HepG2 (cell line): ENCODE measurements at regions not wholly inside any gene's neighbourhood (a gene's known extent, or its start where the extent isn't known, plus 50 kb on each side); places are given as distances from the start of the nearest gene placed in this dataset.

ENCODE experiments used
- NR1H2 ChIP-seq: sonication (generic); formaldehyde crosslinking; IDR thresholded peaks from 2 replicates; pipeline ENCODE4 v1.8.1; 2022; ENCODE audit warnings: low read depth, missing genetic modification reagents, borderline replicate concordance
- PHF20 ChIP-seq: sonication (generic); formaldehyde crosslinking; IDR thresholded peaks from 2 replicates; pipeline ENCODE4 v1.5.0; 2020; ENCODE audit warnings: mild to moderate bottlenecking, missing genetic modification reagents
- PHF8 ChIP-seq: sonication (generic); formaldehyde crosslinking; IDR thresholded peaks from 2 replicates; pipeline ENCODE4 v1.5.0; 2020; ENCODE audit warnings: missing genetic modification reagents
- TBL1XR1 ChIP-seq: fragments of 150-350 bp; IDR thresholded peaks from 2 replicates; pipeline ENCODE4 v1.6.1; 2014; ENCODE audit warnings: borderline replicate concordance, low read length; ENCODE audit not compliant: partially characterized antibody
- ZFYVE20 ChIP-seq: sonication (generic); formaldehyde crosslinking; IDR thresholded peaks from 2 replicates; pipeline ENCODE4 v1.8.0; 2023; ENCODE audit warnings: low read depth, mild to moderate bottlenecking, moderate library complexity, missing genetic modification reagents, borderline replicate concordance
- ZKSCAN1 ChIP-seq: fragments of 150-350 bp; IDR thresholded peaks from 2 replicates; pipeline ENCODE4 v1.6.1; 2014; ENCODE audit warnings: low read length
- ZNF34 ChIP-seq: sonication (generic); formaldehyde crosslinking; IDR thresholded peaks from 2 replicates; pipeline ENCODE4 v1.4.0; 2020; ENCODE audit warnings: mild to moderate bottlenecking, missing genetic modification reagents, borderline replicate concordance
- ZNF446 ChIP-seq: sonication (generic); formaldehyde crosslinking; IDR thresholded peaks from 2 replicates; pipeline ENCODE4 v1.5.0; 2020; ENCODE audit warnings: mild to moderate bottlenecking, missing genetic modification reagents
- ZNF549 ChIP-seq: sonication (generic); formaldehyde crosslinking; IDR thresholded peaks from 2 replicates; pipeline ENCODE4 v1.5.0; 2020; ENCODE audit warnings: missing genetic modification reagents
- TF ChIP-seq, protein P1 (sequence below): sonication (generic); formaldehyde crosslinking; IDR thresholded peaks from 2 replicates; pipeline ENCODE4 v1.4.0; 2020; ENCODE audit warnings: missing genetic modification reagents
- TF ChIP-seq, protein P2 (sequence below): sonication (generic); formaldehyde crosslinking; conservative IDR thresholded peaks from 2 replicates; pipeline ENCODE4 v1.4.0; 2020; ENCODE audit warnings: missing genetic modification reagents

DNA sequence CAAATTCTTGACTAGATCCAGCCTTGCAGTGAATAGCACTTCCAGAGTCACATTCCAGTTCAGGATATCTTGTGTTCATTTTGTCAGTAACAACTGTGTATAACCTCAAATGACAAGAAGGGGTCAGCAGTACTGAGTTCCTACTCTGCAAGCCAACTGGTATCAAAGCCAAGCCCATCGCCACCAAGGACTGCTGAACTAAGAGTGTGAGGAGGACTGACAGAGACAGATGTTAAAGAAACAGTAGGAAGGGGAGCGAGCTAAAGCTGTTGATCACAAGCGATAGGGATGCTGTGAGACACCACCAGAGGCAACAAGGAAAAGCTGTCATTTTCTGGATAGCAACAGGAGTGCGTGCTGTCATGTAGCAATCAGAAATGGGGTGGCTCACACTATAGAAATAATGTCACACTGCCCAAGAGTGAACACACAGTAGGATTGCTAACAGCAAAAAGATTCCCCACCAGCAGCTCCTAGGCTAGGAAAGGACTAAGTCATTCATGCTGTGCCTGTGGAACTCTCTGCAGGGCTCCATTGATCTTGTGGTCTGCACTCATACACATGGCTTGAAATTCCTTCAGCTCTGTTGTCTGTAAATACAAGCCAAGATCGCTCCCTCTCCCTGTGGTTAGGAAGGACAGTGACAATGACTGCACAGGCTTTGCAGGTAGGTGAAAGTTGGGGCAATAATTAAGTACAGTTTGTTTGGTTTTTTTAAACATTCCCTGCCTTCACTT lies 658.6 kb downstream of the NR2F1-AS1 start:
- TF ChIP-seq TBL1XR1 (no peak), ZNF446 (CRISPR knock-in tag) (no peak), ZNF549 (CRISPR knock-in tag) (no peak), PHF8 (CRISPR knock-in tag) (no peak), ZNF34 (CRISPR knock-in tag) (no peak), ZKSCAN1 (peak; percentile 69; the same call in 1 of the 2 replicates), ZFYVE20 (no peak), NR1H2 (CRISPR knock-in tag) (no peak), PHF20 (CRISPR knock-in tag) (no peak)
- TF ChIP-seq, protein P1, sequence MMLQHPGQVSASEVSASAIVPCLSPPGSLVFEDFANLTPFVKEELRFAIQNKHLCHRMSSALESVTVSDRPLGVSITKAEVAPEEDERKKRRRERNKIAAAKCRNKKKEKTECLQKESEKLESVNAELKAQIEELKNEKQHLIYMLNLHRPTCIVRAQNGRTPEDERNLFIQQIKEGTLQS (CRISPR knock-in tag): no peak
- TF ChIP-seq, protein P2, sequence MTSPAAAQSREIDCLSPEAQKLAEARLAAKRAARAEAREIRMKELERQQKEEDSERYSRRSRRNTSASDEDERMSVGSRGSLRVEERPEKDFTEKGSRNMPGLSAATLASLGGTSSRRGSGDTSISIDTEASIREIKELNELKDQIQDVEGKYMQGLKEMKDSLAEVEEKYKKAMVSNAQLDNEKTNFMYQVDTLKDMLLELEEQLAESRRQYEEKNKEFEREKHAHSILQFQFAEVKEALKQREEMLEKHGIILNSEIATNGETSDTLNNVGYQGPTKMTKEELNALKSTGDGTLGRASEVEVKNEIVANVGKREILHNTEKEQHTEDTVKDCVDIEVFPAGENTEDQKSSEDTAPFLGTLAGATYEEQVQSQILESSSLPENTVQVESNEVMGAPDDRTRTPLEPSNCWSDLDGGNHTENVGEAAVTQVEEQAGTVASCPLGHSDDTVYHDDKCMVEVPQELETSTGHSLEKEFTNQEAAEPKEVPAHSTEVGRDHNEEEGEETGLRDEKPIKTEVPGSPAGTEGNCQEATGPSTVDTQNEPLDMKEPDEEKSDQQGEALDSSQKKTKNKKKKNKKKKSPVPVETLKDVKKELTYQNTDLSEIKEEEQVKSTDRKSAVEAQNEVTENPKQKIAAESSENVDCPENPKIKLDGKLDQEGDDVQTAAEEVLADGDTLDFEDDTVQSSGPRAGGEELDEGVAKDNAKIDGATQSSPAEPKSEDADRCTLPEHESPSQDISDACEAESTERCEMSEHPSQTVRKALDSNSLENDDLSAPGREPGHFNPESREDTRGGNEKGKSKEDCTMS: no peak
